ENCODE measurements at regions not wholly inside any gene's neighbourhood (a gene's known extent, or its start where the extent isn't known, plus 50 kb on each side); places are given as distances from the start of the nearest gene placed in this dataset.

- no peak for TF ChIP-seq CTCF (IDR thresholded peaks at IDR 0.05; ENCODE audit: poor library complexity)
- no peak for TF ChIP-seq EZH2 (IDR thresholded peaks at IDR 0.05; ENCODE audit: borderline replicate concordance)
Measured at GRCh38 chr13:87302931-87303330, 368.2 kb upstream of the SLITRK5 start.

Data from hepatocyte (in vitro differentiated cells).